ENCODE measurements at regions not wholly inside any gene's neighbourhood (a gene's known extent, or its start where the extent isn't known, plus 50 kb on each side); places are given as distances from the start of the nearest gene placed in this dataset.
"Not testable (repeated sequence)": the region's sequence is repeated elsewhere in the genome, so short reads cannot be mapped to it uniquely, and the experiment has no call there.

DNA sequence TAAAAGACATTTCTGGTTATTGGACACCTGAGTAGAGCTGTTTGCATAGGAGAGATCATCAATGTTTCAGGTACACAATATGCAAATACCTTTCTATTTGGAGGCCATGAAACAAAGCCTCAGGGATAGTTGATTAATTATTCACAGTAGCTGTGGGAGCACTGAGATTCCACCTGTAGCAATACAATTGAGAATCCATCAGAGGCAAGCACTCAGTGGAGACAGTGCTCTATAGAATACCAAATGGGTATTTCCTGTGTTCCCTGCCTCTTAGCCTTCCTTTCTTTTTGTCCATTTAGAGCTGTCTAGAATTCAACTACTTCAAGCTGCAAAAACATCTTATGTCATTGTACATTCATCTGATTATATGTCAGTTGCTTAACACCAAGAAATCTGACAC lies 1754.0 kb upstream of the ACO1 start:
- BruUV-seq (replicated peaks) = no TSS peak
- POLR2A ChIA-PET = no interaction called here
- Histone ChIP-seq H3K4me2 (ENCODE audit: insufficient read depth, low read length) (no peak overlapping the region), H3K27ac (ENCODE audit: insufficient read depth, low read depth, low read length) (no peak overlapping the region), H3K36me3 (ENCODE audit: control insufficient read depth in 2 of 2, extremely low read depth in 1 of 2, insufficient read depth in 2 of 2, low read length in 2 of 2) (no peaks in the 10 kb centered on the region), H2AFZ (ENCODE audit: low read depth, low read length) (no peak overlapping the region), H3K79me2 (ENCODE audit: control insufficient read depth, insufficient read depth, low read length) (no peaks in the 10 kb centered on the region), H3K9me1 (replicated peaks; ENCODE audit: control insufficient read depth, extremely low read depth, insufficient read depth, low read length) (no peaks in the 10 kb centered on the region), H3K9ac (replicated peaks; ENCODE audit: extremely low read depth, insufficient read depth, low read length) (no peak overlapping the region), H4K20me1 (replicated peaks; ENCODE audit: control insufficient read depth, extremely low read depth, insufficient read depth, low read length) (no peaks in the 10 kb centered on the region), H3K4me1 (ENCODE audit: control insufficient read depth, extremely low read depth, insufficient read depth, low read length) (no peaks in the 10 kb centered on the region), H3K9me3 (replicated peaks; ENCODE audit: control insufficient read depth, insufficient read depth, low read length) (no peaks in the 10 kb centered on the region), H3K4me3 (replicated peaks in 1 of 3; ENCODE audit: insufficient read depth in 1 of 3, low read depth in 1 of 3, low read length in 3 of 3) (no peak overlapping the region), H3K27me3 (ENCODE audit: control insufficient read depth in 2 of 2, insufficient read depth in 2 of 2, low read length in 2 of 2) (no peaks in the 10 kb centered on the region)
- intact Hi-C loops (cut with micrococcal nuclease) = no loop called here
- no peak for TF ChIP-seq MYC (IDR thresholded peaks at IDR 0.05; ENCODE audit: low read depth, low read length)
- TF ChIP-seq, protein P1, sequence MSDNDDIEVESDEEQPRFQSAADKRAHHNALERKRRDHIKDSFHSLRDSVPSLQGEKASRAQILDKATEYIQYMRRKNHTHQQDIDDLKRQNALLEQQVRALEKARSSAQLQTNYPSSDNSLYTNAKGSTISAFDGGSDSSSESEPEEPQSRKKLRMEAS (IDR thresholded peaks at IDR 0.05; ENCODE audit: insufficient read depth, insufficient read length) = no peak
- TF ChIP-seq FOS (IDR thresholded peaks at IDR 0.05; ENCODE audit: borderline replicate concordance, insufficient read depth, low read length) = no peak
- TF ChIP-seq, protein P2, sequence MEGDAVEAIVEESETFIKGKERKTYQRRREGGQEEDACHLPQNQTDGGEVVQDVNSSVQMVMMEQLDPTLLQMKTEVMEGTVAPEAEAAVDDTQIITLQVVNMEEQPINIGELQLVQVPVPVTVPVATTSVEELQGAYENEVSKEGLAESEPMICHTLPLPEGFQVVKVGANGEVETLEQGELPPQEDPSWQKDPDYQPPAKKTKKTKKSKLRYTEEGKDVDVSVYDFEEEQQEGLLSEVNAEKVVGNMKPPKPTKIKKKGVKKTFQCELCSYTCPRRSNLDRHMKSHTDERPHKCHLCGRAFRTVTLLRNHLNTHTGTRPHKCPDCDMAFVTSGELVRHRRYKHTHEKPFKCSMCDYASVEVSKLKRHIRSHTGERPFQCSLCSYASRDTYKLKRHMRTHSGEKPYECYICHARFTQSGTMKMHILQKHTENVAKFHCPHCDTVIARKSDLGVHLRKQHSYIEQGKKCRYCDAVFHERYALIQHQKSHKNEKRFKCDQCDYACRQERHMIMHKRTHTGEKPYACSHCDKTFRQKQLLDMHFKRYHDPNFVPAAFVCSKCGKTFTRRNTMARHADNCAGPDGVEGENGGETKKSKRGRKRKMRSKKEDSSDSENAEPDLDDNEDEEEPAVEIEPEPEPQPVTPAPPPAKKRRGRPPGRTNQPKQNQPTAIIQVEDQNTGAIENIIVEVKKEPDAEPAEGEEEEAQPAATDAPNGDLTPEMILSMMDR (IDR thresholded peaks at IDR 0.05; ENCODE audit: extremely low read depth in 1 of 2, insufficient read depth in 1 of 2, low read depth in 1 of 2, low read length in 2 of 2) = no peak
- TF ChIP-seq EZH2 (IDR thresholded peaks at IDR 0.05; ENCODE audit: borderline replicate concordance, low read depth, low read length, severe bottlenecking) = no peak
- TF ChIP-seq GATA2 (IDR thresholded peaks at IDR 0.05; ENCODE audit: insufficient read depth, insufficient read length, low read depth, low read length) = no peak
- TF ChIP-seq JUN (IDR thresholded peaks at IDR 0.05; ENCODE audit: borderline replicate concordance, insufficient read depth, insufficient read length, low read depth) = no peak
- no peak for TF ChIP-seq POLR2AphosphoS5 (IDR thresholded peaks at IDR 0.05; ENCODE audit: insufficient read depth, low read depth, low read length)
- no peak for FAIRE-seq
- CTCF ChIA-PET = no interaction called here
- no peak for DNase-seq (ENCODE audit: low read depth, low spot score)
- dilution Hi-C loops (cut with MboI; ENCODE audit: extremely low pct_ligation_motif_present, low sequenced_read_pairs) = no loop called here

DNA sequence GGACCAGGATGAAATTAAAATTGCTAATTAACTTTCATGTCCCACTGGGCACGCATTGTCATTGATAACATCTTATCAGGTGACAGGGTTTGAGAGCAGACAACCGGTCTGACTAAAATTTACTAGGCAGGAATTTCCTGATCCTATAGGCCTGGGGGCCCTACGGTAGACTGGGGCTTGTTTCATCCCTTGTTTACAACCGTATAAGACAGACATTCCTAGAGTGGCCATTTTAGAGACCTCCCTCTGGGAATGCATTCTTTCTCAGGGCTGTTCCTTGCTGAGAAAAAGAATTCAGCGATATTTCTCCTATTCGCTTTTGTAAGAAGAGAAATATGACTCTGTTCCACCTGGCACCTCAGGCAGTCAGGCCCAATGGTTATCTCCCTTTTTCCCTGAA lies 1737.8 kb upstream of the ACO1 start:
- CTCF ChIA-PET; dilution Hi-C loops (cut with MboI; ENCODE audit: extremely low pct_ligation_motif_present, low sequenced_read_pairs); H3K79me2 ChIP-seq (ENCODE audit: control insufficient read depth, insufficient read depth, low read length); H3K4me2 ChIP-seq (ENCODE audit: insufficient read depth, low read length); H4K20me1 ChIP-seq (replicated peaks; ENCODE audit: control insufficient read depth, extremely low read depth, insufficient read depth, low read length); BruUV-seq (replicated peaks); FAIRE-seq; H3K4me1 ChIP-seq (ENCODE audit: control insufficient read depth, extremely low read depth, insufficient read depth, low read length); H3K9ac ChIP-seq (replicated peaks; ENCODE audit: extremely low read depth, insufficient read depth, low read length); H3K4me3 ChIP-seq (replicated peaks in 1 of 3; ENCODE audit: insufficient read depth in 1 of 3, low read depth in 1 of 3, low read length in 3 of 3); H3K27ac ChIP-seq (ENCODE audit: insufficient read depth, low read depth, low read length); DNase-seq (ENCODE audit: low read depth, low spot score); H3K36me3 ChIP-seq (ENCODE audit: control insufficient read depth in 2 of 2, extremely low read depth in 1 of 2, insufficient read depth in 2 of 2, low read length in 2 of 2); POLR2A ChIA-PET; H3K27me3 ChIP-seq (ENCODE audit: control insufficient read depth in 2 of 2, insufficient read depth in 2 of 2, low read length in 2 of 2); H3K9me3 ChIP-seq (replicated peaks; ENCODE audit: control insufficient read depth, insufficient read depth, low read length); H3K9me1 ChIP-seq (replicated peaks; ENCODE audit: control insufficient read depth, extremely low read depth, insufficient read depth, low read length); H2AFZ ChIP-seq (ENCODE audit: low read depth, low read length); intact Hi-C loops (cut with micrococcal nuclease): not testable (repeated sequence)
